Psoas muscle (tissue), 7 donors: ENCODE measurements at regions not wholly inside any gene's neighbourhood (a gene's known extent, or its start where the extent isn't known, plus 50 kb on each side); places are given as distances from the start of the nearest gene placed in this dataset.

ENCODE experiments used
- ATAC-seq, 4 donors: fragments of 200-7000 bp; cut with Tn5 transposase; one replicate each; pipeline ENCODE4 v1.9.1; 2020; ENCODE audit warnings: moderate library complexity in 3 of 4, mild to moderate bottlenecking in 2 of 4
- DNase-seq, 2 donors: peaks; one replicate each; pipeline ENCODE4 v3.0.0-alpha.2; 2020
- H3K27ac ChIP-seq: fragments of 200-600 bp; one replicate; pipeline ENCODE4 v1.8.0; 2022
- H3K27me3 ChIP-seq, 3 donors: fragments of 200-600 bp in 1 of 3; one replicate each; pipeline versions ENCODE4 v1.6.1 to v1.8.0; 2013 to 2022; ENCODE audit warnings: low read length in 2 of 3, mild to moderate bottlenecking in 2 of 3, moderate library complexity in 1 of 3; ENCODE audit not compliant: insufficient read depth in 3 of 3
- H3K36me3 ChIP-seq, 2 donors: fragments of 200-600 bp in 1 of 2; one replicate each; pipeline versions ENCODE4 v1.6.1 to v1.8.0; 2013 to 2022; ENCODE audit warnings: low read depth in 1 of 2, mild to moderate bottlenecking in 1 of 2, moderate library complexity in 1 of 2; ENCODE audit not compliant: insufficient read depth in 1 of 2
- H3K4me1 ChIP-seq: fragments of 200-600 bp; one replicate; pipeline ENCODE4 v1.8.0; 2022
- H3K4me3 ChIP-seq: fragments of 200-600 bp; one replicate; pipeline ENCODE4 v1.8.0; 2022; ENCODE audit warnings: mild to moderate bottlenecking
- H3K9me3 ChIP-seq: fragments of 200-600 bp; one replicate; pipeline ENCODE4 v1.8.0; 2022
- CTCF ChIP-seq: fragments of 200-600 bp; IDR thresholded peaks from one replicate; pipeline ENCODE4 v1.8.0; 2022; ENCODE audit warnings: antibody characterized with exemption
- WGBS, 3 donors: extraction: QIAGEN DNeasy Blood & Tissue Kit; methylation state at CpG; one replicate each; pipeline versions ENCODE4 v1.1.6 to v1.1.7; 2013; 5-methylcytosine and 5-hydroxymethylcytosine counted together
- intact Hi-C, 2 donors: fragments of 100-400 bp; cut with DNase I; formaldehyde crosslinking; loops; one replicate each; pipeline versions ENCODE4 v1.11.0 to v1.14.2; 2022
- donor health status: healthy with polysubstance abuse.
- donor health status: DM: no; HTN: no; CAD: no; lungs with moderate emphysema.
- donor health status: Bipolar disorder and iron deficiency.
- donor health status: healthy.
- donor health status: DM: yes; HTN: yes; CAD: no.
- donor health status: DM: no; HTN: no; CAD: no.
- donor health status: DM: yes; HTN: yes; CAD: no.

- DNase-seq (no peak), ATAC-seq (no peak)
- Histone ChIP-seq H3K27ac (no peak overlapping the region), H3K4me3 (no peak overlapping the region), H3K4me1 (no peaks in the 10 kb centered on the region), H3K27me3 (no peaks in the 10 kb centered on the region), H3K9me3 (no peaks in the 10 kb centered on the region), H3K36me3 (no peaks in the 10 kb centered on the region)
- WGBS, 3 donors = 62 to 67% (median 63%) methylated on average over 2 of the region's 2 CpGs
- TF ChIP-seq CTCF = no peak
- intact Hi-C loops = no loop called here
These were observed 278.5 kb downstream of the ISL1 start for GRCh38 chr5:51661646-51662265.

GRCh38 chr5:51664491-51665250 lies 281.4 kb downstream of the ISL1 start:
- H3K36me3 ChIP-seq = no peaks in the 10 kb centered on the region
- ATAC-seq (no peak), DNase-seq (no peak)
- no peak overlapping the region for H3K27ac ChIP-seq
- H3K9me3 ChIP-seq = no peaks in the 10 kb centered on the region
- no peak for TF ChIP-seq CTCF
- H3K27me3 ChIP-seq = no peaks in the 10 kb centered on the region
- 62 to 66% (median 63%) methylated on average over 4 of the region's 4 CpGs for WGBS, 3 donors
- H3K4me3 ChIP-seq = no peak overlapping the region
- no peaks in the 10 kb centered on the region for H3K4me1 ChIP-seq
- intact Hi-C loops = no loop called here

- H3K27ac ChIP-seq = no peak overlapping the region
- no peak for TF ChIP-seq CTCF
- 64 to 82% (median 71%) methylated on average over 1 of the region's 1 CpG for WGBS, 3 donors
- no peak overlapping the region for H3K4me3 ChIP-seq
- DNase-seq = no peak
- no peaks in the 10 kb centered on the region for H3K36me3 ChIP-seq
- no peak for ATAC-seq
- no peaks in the 10 kb centered on the region for H3K9me3 ChIP-seq
- H3K27me3 ChIP-seq = no peaks in the 10 kb centered on the region
- H3K4me1 ChIP-seq = no peaks in the 10 kb centered on the region
- intact Hi-C loops = no loop called here
These were observed 282.0 kb downstream of the ISL1 start for GRCh38 chr5:51665251-51665593.

GRCh38 chr5:51669095-51669494 lies 285.8 kb downstream of the ISL1 start:
- no peaks in the 10 kb centered on the region for H3K9me3 ChIP-seq

More at GRCh38 chr5:51669095-51669494, 285.8 kb downstream of the ISL1 start:
- WGBS, 3 donors = 83 to 91% (median 89%) methylated on average over 4 of the region's 4 CpGs
- Histone ChIP-seq H3K27me3 (no peaks in the 10 kb centered on the region), H3K4me3 (no peak overlapping the region), H3K36me3 (no peaks in the 10 kb centered on the region), H3K4me1 (no peaks in the 10 kb centered on the region), H3K27ac (no peak overlapping the region)
- DNase-seq (no peak), ATAC-seq (no peak)
- TF ChIP-seq CTCF = no peak
- intact Hi-C loops = no loop called here
